Neural progenitor cell (in vitro differentiated cells): ENCODE measurements at regions not wholly inside any gene's neighbourhood (a gene's known extent, or its start where the extent isn't known, plus 50 kb on each side); places are given as distances from the start of the nearest gene placed in this dataset.
A peak's percentile ranks its signal among the peaks of the same experiment; 100 is the strongest.

ENCODE experiments used
- DNase-seq: peaks from one replicate; pipeline ENCODE4 v3.0.0-alpha.2; 2016; ENCODE audit warnings: low spot score
- H2AFZ ChIP-seq: fragments of 200-600 bp; sonication (generic); replicated peaks from 2 replicates; pipeline ENCODE4 v1.6.1; 2016; ENCODE audit warnings: antibody characterized with exemption
- H3F3A ChIP-seq: fragments of 200-600 bp; sonication (generic); 2 replicates; pipeline ENCODE4 v1.6.1; 2016; ENCODE audit warnings: antibody characterized with exemption, low read depth
- H3K27ac ChIP-seq: fragments of 200-600 bp; sonication (generic); 2 replicates; pipeline ENCODE4 v1.5.1; 2016; ENCODE audit warnings: mild to moderate bottlenecking
- H3K27me3 ChIP-seq: fragments of 200-600 bp; sonication (generic); 2 replicates; pipeline ENCODE4 v1.6.1; 2016; ENCODE audit warnings: mild to moderate bottlenecking, moderate library complexity
- H3K36me3 ChIP-seq: fragments of 200-600 bp; sonication (generic); 2 replicates; pipeline ENCODE4 v1.5.1; 2016
- H3K4me1 ChIP-seq: fragments of 200-600 bp; sonication (generic); 2 replicates; pipeline ENCODE4 v1.6.1; 2016; ENCODE audit warnings: mixed run types
- H3K4me2 ChIP-seq: fragments of 200-600 bp; sonication (generic); 2 replicates; pipeline ENCODE4 v1.6.1; 2016
- H3K4me3 ChIP-seq: fragments of 200-600 bp; sonication (generic); 2 replicates; pipeline ENCODE4 v1.5.1; 2016
- H3K79me2 ChIP-seq: fragments of 200-600 bp; sonication (generic); 2 replicates; pipeline ENCODE4 v1.6.1; 2016; ENCODE audit warnings: low read depth
- H3K9ac ChIP-seq: fragments of 200-600 bp; sonication (generic); 2 replicates; pipeline ENCODE4 v1.6.1; 2016
- H3K9me3 ChIP-seq: fragments of 200-600 bp; sonication (generic); 2 replicates; pipeline ENCODE4 v1.5.1; 2016; ENCODE audit warnings: low read depth
- H4K20me1 ChIP-seq: fragments of 200-600 bp; sonication (generic); 2 replicates; pipeline ENCODE4 v1.6.1; 2016; ENCODE audit warnings: low read depth
- H3K27ac Mint-ChIP-seq: 3 replicates; pipeline ENCODE4 v1.8.0; 2021; ENCODE audit warnings: mixed read lengths
- H3K27me3 Mint-ChIP-seq: 2 replicates; pipeline ENCODE4 v1.8.0; 2022; ENCODE audit warnings: low read depth, mild to moderate bottlenecking, inconsistent platforms, moderate library complexity, mixed read lengths; ENCODE audit not compliant: insufficient read depth
- H3K36me3 Mint-ChIP-seq: 3 replicates; pipeline ENCODE4 v1.8.0; 2021; ENCODE audit warnings: mixed read lengths
- H3K4me1 Mint-ChIP-seq: 3 replicates; pipeline ENCODE4 v1.8.0; 2021; ENCODE audit warnings: mixed read lengths
- H3K4me3 Mint-ChIP-seq: 3 replicates; pipeline ENCODE4 v1.8.0; 2021; ENCODE audit warnings: mild to moderate bottlenecking, moderate library complexity, mixed read lengths
- H3K9me3 Mint-ChIP-seq: 3 replicates; pipeline ENCODE4 v1.8.0; 2020; ENCODE audit warnings: mixed read lengths
- CTCF ChIP-seq: fragments of 200-600 bp; sonication (generic); IDR thresholded peaks from 2 replicates; pipeline ENCODE4 v1.5.1; 2017; ENCODE audit warnings: antibody characterized with exemption, mild to moderate bottlenecking
- EZH2 ChIP-seq: fragments of 200-600 bp; sonication (generic); IDR thresholded peaks from 2 replicates; pipeline ENCODE4 v1.6.1; 2017; ENCODE audit warnings: antibody characterized with exemption, mild to moderate bottlenecking, moderate library complexity
- EZH2phosphoT487 ChIP-seq: fragments of 200-600 bp; sonication (generic); IDR thresholded peaks from 2 replicates; pipeline ENCODE4 v1.6.1; 2017; ENCODE audit warnings: antibody characterized with exemption

GRCh38 chr5:107781451-107781850 lies 110.7 kb upstream of the EFNA5 start:
- H3K36me3 ChIP-seq: no peaks in the 10 kb centered on the region
- Mint-ChIP-seq H3K27me3 (peaks cover 3% of the 10 kb centered on the region), H3K4me1 (peaks cover 46% of the 10 kb centered on the region), H3K27ac (no peak overlapping the region), H3K36me3 (peaks cover 2% of the 10 kb centered on the region), H3K4me3 (no peak overlapping the region), H3K9me3 (peaks cover 19% of the 10 kb centered on the region)
- H3K27ac ChIP-seq: no peak overlapping the region
- no peak overlapping the region for H2AFZ ChIP-seq
- H3K27me3 ChIP-seq: no peaks in the 10 kb centered on the region
- H3K9me3 ChIP-seq: no peaks in the 10 kb centered on the region
- H3K9ac ChIP-seq: no peak overlapping the region
- no peak for TF ChIP-seq CTCF
- H4K20me1 ChIP-seq: no peaks in the 10 kb centered on the region
- H3K4me3 ChIP-seq: no peak overlapping the region
- peaks cover 11% of the 10 kb centered on the region for H3K4me1 ChIP-seq
- no peaks in the 10 kb centered on the region for H3F3A ChIP-seq
- DNase-seq: no peak
- H3K4me2 ChIP-seq: no peak overlapping the region
- H3K79me2 ChIP-seq: no peaks in the 10 kb centered on the region

GRCh38 chr5:107779437-107779836 lies 108.7 kb upstream of the EFNA5 start:
- peaks cover 2% of the 10 kb centered on the region for H3K36me3 Mint-ChIP-seq
- Histone ChIP-seq H3K9ac (no peak overlapping the region), H3K4me1 (peaks cover 16% of the 10 kb centered on the region), H3K4me3 (no peak overlapping the region), H3K4me2 (no peak overlapping the region), H3K27me3 (no peaks in the 10 kb centered on the region), H4K20me1 (no peaks in the 10 kb centered on the region), H3K9me3 (no peaks in the 10 kb centered on the region), H3F3A (no peaks in the 10 kb centered on the region), H3K27ac (no peak overlapping the region), H3K79me2 (no peaks in the 10 kb centered on the region), H3K36me3 (no peaks in the 10 kb centered on the region), H2AFZ (no peak overlapping the region)
- H3K9me3 Mint-ChIP-seq: peaks cover 15% of the 10 kb centered on the region
- peaks cover 37% of the 10 kb centered on the region for H3K4me1 Mint-ChIP-seq
- no peak overlapping the region for H3K4me3 Mint-ChIP-seq
- no peak overlapping the region for H3K27ac Mint-ChIP-seq
- DNase-seq: no peak
- peaks cover 3% of the 10 kb centered on the region for H3K27me3 Mint-ChIP-seq
- TF ChIP-seq CTCF: no peak
- TF ChIP-seq EZH2phosphoT487: no peak
- TF ChIP-seq EZH2: no peak

GRCh38 chr5:107778647-107779046 lies 107.9 kb upstream of the EFNA5 start:
- no peak overlapping the region for H3K27ac Mint-ChIP-seq
- no peaks in the 10 kb centered on the region for H3K79me2 ChIP-seq
- peaks cover 34% of the 10 kb centered on the region for H3K4me1 Mint-ChIP-seq
- H3K9me3 ChIP-seq: no peaks in the 10 kb centered on the region
- no peaks in the 10 kb centered on the region for H3F3A ChIP-seq
- H3K36me3 Mint-ChIP-seq: peaks cover 2% of the 10 kb centered on the region
- H4K20me1 ChIP-seq: no peaks in the 10 kb centered on the region
- peaks cover 15% of the 10 kb centered on the region for H3K9me3 Mint-ChIP-seq
- no peaks in the 10 kb centered on the region for H3K27me3 ChIP-seq
- TF ChIP-seq EZH2: no peak
- no peak for TF ChIP-seq EZH2phosphoT487
- TF ChIP-seq CTCF: no peak
- no peak overlapping the region for H2AFZ ChIP-seq
- no peak overlapping the region for H3K27ac ChIP-seq
- peak overlapping the region; percentile 6 for H3K4me3 Mint-ChIP-seq
- no peak for DNase-seq
- H3K4me3 ChIP-seq: no peak overlapping the region
- no peaks in the 10 kb centered on the region for H3K36me3 ChIP-seq
- H3K4me2 ChIP-seq: no peak overlapping the region
- H3K9ac ChIP-seq: no peak overlapping the region
- peaks cover 24% of the 10 kb centered on the region for H3K4me1 ChIP-seq
- H3K27me3 Mint-ChIP-seq: peaks cover 3% of the 10 kb centered on the region
